ENCODE measurements at regions not wholly inside any gene's neighbourhood (a gene's known extent, or its start where the extent isn't known, plus 50 kb on each side); places are given as distances from the start of the nearest gene placed in this dataset.

- no peak overlapping the region for H3K4me3 ChIP-seq (ENCODE audit: low read depth, low read length)
- peak; percentile 22 for DNase-seq (ENCODE audit: low read depth)
- no peak for TF ChIP-seq CTCF (IDR thresholded peaks at IDR 0.05; ENCODE audit: insufficient read depth, low read length)
Measured at GRCh38 chr7:49294611-49295010, 370.3 kb downstream of the CDC14C start.

- H3K4me3 ChIP-seq (ENCODE audit: low read depth, low read length) = no peak overlapping the region
- peak; percentile 65 for DNase-seq (ENCODE audit: low read depth)
- TF ChIP-seq CTCF (IDR thresholded peaks at IDR 0.05; ENCODE audit: insufficient read depth, low read length) = no peak
Measured at GRCh38 chr7:49295146-49295545, 370.8 kb downstream of the CDC14C start.

GRCh38 chr7:49297958-49298357 lies 373.6 kb downstream of the CDC14C start:
- no peak overlapping the region for H3K4me3 ChIP-seq (ENCODE audit: low read depth, low read length)
- TF ChIP-seq CTCF (IDR thresholded peaks at IDR 0.05; ENCODE audit: insufficient read depth, low read length) = no peak
- DNase-seq (ENCODE audit: low read depth) = no peak

- no peak overlapping the region for H3K4me3 ChIP-seq (ENCODE audit: low read depth, low read length)
- DNase-seq (ENCODE audit: low read depth) = no peak
- TF ChIP-seq CTCF (IDR thresholded peaks at IDR 0.05; ENCODE audit: insufficient read depth, low read length) = no peak
Measured at GRCh38 chr7:49308787-49309186, 384.4 kb downstream of the CDC14C start.

- no peak for TF ChIP-seq CTCF (IDR thresholded peaks at IDR 0.05; ENCODE audit: insufficient read depth, low read length)
- DNase-seq (ENCODE audit: low read depth) = no peak
- H3K4me3 ChIP-seq (ENCODE audit: low read depth, low read length) = no peak overlapping the region
Measured at GRCh38 chr7:49320083-49320482, 395.7 kb downstream of the CDC14C start.

GRCh38 chr7:49321843-49322242 lies 397.5 kb downstream of the CDC14C start:
- TF ChIP-seq CTCF (IDR thresholded peaks at IDR 0.05; ENCODE audit: insufficient read depth, low read length) = no peak
- no peak overlapping the region for H3K4me3 ChIP-seq (ENCODE audit: low read depth, low read length)
- no peak for DNase-seq (ENCODE audit: low read depth)

GRCh38 chr7:49322476-49322875 lies 398.1 kb downstream of the CDC14C start:
- DNase-seq (ENCODE audit: low read depth) = no peak
- no peak overlapping the region for H3K4me3 ChIP-seq (ENCODE audit: low read depth, low read length)
- TF ChIP-seq CTCF (IDR thresholded peaks at IDR 0.05; ENCODE audit: insufficient read depth, low read length) = no peak

Measured in fibroblast of the aortic adventitia (primary cell).